ENCODE measurements at regions not wholly inside any gene's neighbourhood (a gene's known extent, or its start where the extent isn't known, plus 50 kb on each side); places are given as distances from the start of the nearest gene placed in this dataset.

- TF ChIP-seq POLR2AphosphoS5 (IDR thresholded peaks at IDR 0.05) (no peak), POLR2A (IDR thresholded peaks at IDR 0.05) (no peak)
- TF ChIP-seq, protein P1, sequence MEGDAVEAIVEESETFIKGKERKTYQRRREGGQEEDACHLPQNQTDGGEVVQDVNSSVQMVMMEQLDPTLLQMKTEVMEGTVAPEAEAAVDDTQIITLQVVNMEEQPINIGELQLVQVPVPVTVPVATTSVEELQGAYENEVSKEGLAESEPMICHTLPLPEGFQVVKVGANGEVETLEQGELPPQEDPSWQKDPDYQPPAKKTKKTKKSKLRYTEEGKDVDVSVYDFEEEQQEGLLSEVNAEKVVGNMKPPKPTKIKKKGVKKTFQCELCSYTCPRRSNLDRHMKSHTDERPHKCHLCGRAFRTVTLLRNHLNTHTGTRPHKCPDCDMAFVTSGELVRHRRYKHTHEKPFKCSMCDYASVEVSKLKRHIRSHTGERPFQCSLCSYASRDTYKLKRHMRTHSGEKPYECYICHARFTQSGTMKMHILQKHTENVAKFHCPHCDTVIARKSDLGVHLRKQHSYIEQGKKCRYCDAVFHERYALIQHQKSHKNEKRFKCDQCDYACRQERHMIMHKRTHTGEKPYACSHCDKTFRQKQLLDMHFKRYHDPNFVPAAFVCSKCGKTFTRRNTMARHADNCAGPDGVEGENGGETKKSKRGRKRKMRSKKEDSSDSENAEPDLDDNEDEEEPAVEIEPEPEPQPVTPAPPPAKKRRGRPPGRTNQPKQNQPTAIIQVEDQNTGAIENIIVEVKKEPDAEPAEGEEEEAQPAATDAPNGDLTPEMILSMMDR (IDR thresholded peaks at IDR 0.05), result no peak
- Histone ChIP-seq H3K27me3 (no peaks in the 10 kb centered on the region), H3K27ac (no peak overlapping the region), H3K36me3 (no peaks in the 10 kb centered on the region), H3K4me1 (no peaks in the 10 kb centered on the region), H3K4me3 (no peak overlapping the region), H3K9me3 (no peaks in the 10 kb centered on the region)
- DNase-seq (ENCODE audit: low spot score in 2 of 2), result no peak
- intact Hi-C loops (cut with DNase I; ENCODE audit: low total_unique reads), result loop anchor here (5.0 kb wide), 1 partner anchor 532 kb away; no protein-coding TSS in a partner anchor
Observed at GRCh38 chr6:99079058-99079457, 131.3 kb upstream of the FBXL4 start.

DNA sequence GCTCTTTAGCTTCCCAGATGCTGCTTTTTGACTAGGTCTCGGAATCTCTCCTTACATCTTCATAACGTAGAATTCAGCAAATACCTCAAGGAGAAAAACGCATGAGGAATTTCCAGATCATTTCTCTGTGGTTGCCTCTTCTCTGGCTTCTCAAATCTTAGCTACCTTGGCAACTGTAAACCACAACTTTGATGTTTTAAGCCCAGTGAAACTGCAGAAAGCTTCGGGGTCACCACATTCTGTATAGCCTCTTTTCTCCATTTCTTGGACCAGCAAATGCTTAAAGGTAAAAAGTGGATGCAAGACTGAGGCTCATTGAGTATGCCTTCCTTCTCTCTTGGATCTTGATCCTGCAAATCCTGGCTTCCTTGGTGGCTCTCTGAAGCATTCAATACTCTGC lies 125.5 kb upstream of the FBXL4 start:
- intact Hi-C loops (cut with DNase I; ENCODE audit: low total_unique reads), result no loop called here
- Histone ChIP-seq H3K36me3 (no peaks in the 10 kb centered on the region), H3K4me3 (no peak overlapping the region), H3K27ac (no peak overlapping the region), H3K27me3 (no peaks in the 10 kb centered on the region), H3K4me1 (no peaks in the 10 kb centered on the region), H3K9me3 (no peaks in the 10 kb centered on the region)
- DNase-seq (ENCODE audit: low spot score in 2 of 2), result no peak
- TF ChIP-seq POLR2A (IDR thresholded peaks at IDR 0.05), result no peak
- no peak for TF ChIP-seq POLR2AphosphoS5 (IDR thresholded peaks at IDR 0.05)
- TF ChIP-seq, protein P1 (IDR thresholded peaks at IDR 0.05), result no peak

DNA sequence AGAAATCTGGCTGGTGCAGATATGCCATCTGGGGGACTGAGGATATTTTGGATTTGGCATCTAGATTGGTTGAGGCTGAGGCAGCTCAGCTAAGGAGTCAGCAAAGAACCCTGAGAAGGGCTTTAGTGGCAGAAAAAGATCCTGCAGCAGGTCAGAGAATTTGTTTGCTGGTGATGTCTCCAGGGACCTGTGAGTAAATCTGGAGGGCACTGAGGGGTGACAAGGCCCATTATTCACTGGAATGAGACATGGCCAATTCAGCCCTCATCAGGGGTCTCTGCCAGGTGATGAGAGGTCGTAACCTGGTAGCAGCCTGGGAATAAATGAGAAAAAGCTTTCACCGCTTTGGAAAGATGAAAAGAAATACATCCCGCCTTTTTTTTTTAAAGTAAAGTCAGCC lies 118.3 kb upstream of the FBXL4 start:
- Histone ChIP-seq H3K27me3 (no peaks in the 10 kb centered on the region), H3K4me3 (no peak overlapping the region), H3K36me3 (no peaks in the 10 kb centered on the region), H3K9me3 (no peaks in the 10 kb centered on the region), H3K27ac (no peak overlapping the region), H3K4me1 (no peaks in the 10 kb centered on the region)
- DNase-seq (ENCODE audit: low spot score in 2 of 2), result no peak
- TF ChIP-seq, protein P1 (IDR thresholded peaks at IDR 0.05), result no peak
- no peak for TF ChIP-seq POLR2AphosphoS5 (IDR thresholded peaks at IDR 0.05)
- TF ChIP-seq POLR2A (IDR thresholded peaks at IDR 0.05), result no peak
- intact Hi-C loops (cut with DNase I; ENCODE audit: low total_unique reads), result loop anchor here (2.0 kb wide), 1 partner anchor 49 kb away; no protein-coding TSS in a partner anchor

DNA sequence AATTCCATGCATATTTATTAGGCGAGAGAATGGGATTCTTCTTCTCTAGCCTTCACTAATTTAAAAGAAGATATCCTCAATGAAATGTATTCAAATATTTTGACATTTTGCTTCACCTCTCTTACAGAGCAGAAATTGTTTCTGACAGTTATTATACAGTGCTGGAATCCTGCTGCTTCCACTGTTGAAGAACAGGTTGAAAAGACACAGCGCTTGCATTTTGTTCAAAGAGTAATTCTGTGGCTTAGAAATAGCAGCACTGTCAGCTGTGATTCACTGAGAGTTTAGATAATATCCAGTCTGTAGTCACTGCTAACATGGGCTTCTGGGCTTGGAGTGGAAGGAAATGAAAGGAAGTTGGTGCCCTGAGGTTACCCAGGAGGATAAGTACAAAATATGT lies 117.1 kb upstream of the FBXL4 start:
- Histone ChIP-seq H3K4me3 (no peak overlapping the region), H3K27me3 (no peaks in the 10 kb centered on the region), H3K27ac (no peak overlapping the region), H3K36me3 (no peaks in the 10 kb centered on the region), H3K9me3 (no peaks in the 10 kb centered on the region), H3K4me1 (no peaks in the 10 kb centered on the region)
- intact Hi-C loops (cut with DNase I; ENCODE audit: low total_unique reads), result no loop called here
- DNase-seq (ENCODE audit: low spot score in 2 of 2), result no peak
- no peak for TF ChIP-seq POLR2A (IDR thresholded peaks at IDR 0.05)
- TF ChIP-seq, protein P1 (IDR thresholded peaks at IDR 0.05), result no peak
- TF ChIP-seq POLR2AphosphoS5 (IDR thresholded peaks at IDR 0.05), result no peak

DNA sequence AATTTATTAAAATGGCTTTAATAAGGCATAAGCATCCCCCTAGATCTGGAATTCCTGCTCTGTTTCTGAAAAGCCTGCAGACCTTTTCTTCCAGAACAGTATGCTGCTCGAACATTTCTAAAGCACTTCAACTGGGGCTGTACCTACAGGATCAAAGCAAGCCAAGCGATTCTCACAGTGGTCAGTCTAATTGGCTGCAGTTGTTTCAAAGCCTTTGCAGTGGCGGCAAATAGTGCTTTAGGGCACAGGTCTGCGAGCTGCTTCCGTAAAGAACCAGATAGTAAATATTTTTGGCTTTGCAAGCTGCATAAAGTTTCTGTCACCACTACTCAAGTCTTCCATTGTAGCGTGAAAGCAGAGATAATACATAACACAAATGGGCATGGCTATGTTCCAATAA lies 88.9 kb upstream of the FBXL4 start:
- H3K27me3 ChIP-seq, result no peaks in the 10 kb centered on the region
- no peak overlapping the region for H3K4me3 ChIP-seq
- intact Hi-C loops (cut with DNase I; ENCODE audit: low total_unique reads), result no loop called here
- H3K9me3 ChIP-seq, result no peaks in the 10 kb centered on the region
- TF ChIP-seq POLR2A (IDR thresholded peaks at IDR 0.05) (no peak), POLR2AphosphoS5 (IDR thresholded peaks at IDR 0.05) (no peak)
- TF ChIP-seq, protein P1 (IDR thresholded peaks at IDR 0.05), result no peak
- H3K36me3 ChIP-seq, result no peaks in the 10 kb centered on the region
- no peaks in the 10 kb centered on the region for H3K4me1 ChIP-seq
- no peak overlapping the region for H3K27ac ChIP-seq
- no peak for DNase-seq (ENCODE audit: low spot score in 2 of 2)

All from breast epithelium (tissue), 4 donors.